T47D (cell line): ENCODE measurements at regions not wholly inside any gene's neighbourhood (a gene's known extent, or its start where the extent isn't known, plus 50 kb on each side); places are given as distances from the start of the nearest gene placed in this dataset.

Experiments used
- DNase-seq, 2 experiments: peaks; one replicate each; pipeline versions ENCODE4 v3.0.0 to v3.0.0-alpha.2; 2011 to 2012; ENCODE audit warnings: low read depth in 1 of 2, low spot score in 1 of 2
- JUND ChIP-seq: IDR thresholded peaks from 2 replicates; pipeline ENCODE4 v1.6.1; 2012; ENCODE audit warnings: low read depth
- in situ Hi-C: cut with HindIII; loops from 2 replicates; pipeline ENCODE4 v1.10.0; 2016; ENCODE audit warnings: low sequenced_read_pairs, low pct_unique_long_range_greater_than_20kb

DNA sequence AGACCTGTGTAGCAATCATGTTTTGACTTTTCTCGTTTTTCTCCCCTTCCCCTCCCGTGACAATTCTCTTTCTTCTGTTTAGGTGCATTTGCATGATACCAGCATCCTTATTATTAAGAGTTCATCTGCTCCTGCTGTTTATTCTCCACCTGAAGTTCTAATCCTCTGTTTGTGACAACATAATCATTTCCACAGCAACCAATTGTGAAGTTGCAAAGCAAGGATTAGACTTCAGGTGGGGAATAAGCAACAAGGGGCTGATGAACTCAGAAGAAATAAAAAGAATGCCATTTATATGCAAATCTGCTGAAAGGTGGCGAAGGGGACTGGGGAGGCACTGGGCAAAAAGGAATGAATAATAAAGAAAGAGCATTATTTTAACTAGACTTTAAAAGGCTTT, 124.8 kb upstream of the LINC00305 start:
- TF ChIP-seq JUND, result no peak
- DNase-seq, result no peak
- in situ Hi-C loops, result no loop called here

DNA sequence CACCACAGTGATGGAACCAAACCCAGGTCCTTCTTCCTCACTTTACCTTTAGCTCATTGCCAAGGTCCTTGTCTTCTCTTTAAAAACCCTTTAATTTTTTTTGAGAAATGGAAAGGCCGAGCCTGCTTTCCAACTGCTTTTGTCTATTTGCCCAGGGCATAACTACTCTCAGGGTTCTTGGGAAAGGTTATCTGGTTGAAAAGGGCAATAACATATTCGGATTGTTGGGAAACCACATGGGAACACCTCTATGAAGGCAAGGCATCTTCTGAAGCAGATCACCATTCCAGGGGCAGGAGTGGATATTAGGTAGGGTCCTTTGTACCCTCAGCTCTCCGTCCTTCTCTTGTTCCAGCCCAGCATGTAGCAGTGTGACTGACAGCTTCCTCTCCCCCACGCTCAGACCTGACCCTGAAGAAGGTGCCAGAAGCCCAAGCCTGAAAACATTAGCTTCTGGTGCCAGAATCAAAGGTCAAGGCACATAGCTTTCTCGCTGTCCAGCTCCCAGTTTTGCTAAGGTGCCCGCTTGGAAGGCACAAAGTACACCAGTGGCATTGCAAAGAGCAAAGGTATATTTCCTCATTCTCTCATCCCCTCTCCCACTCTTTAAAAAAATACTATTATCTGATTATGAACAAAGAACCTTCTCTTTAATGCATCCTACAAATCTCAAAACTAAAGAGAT, 123.2 kb upstream of the LINC00305 start:
- no peak for TF ChIP-seq JUND
- in situ Hi-C loops, result no loop called here

DNA sequence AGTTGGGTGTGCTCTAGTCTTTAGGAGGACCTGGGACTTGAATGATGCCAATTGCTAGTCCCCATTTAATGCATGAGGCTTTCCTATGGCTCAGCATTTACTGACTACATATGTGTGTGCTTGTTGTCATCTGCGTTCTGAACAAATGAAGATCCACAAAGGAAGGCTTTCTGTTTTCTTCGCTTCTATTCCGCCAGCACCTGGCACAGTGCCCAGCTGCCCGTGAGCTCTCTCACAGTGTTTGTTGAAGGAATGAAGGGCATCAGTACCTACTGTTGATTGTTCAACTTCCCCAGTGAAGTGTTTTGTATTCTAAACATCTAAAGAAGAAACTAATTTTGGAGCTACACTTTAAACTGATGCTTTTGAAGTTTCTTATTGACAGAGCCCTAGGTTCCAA, 122.4 kb upstream of the LINC00305 start:
- no peak for TF ChIP-seq JUND
- DNase-seq, result no peak
- in situ Hi-C loops, result no loop called here

More for the DNA sequence above, 123.2 kb upstream of the LINC00305 start:
- no peak for DNase-seq

DNA sequence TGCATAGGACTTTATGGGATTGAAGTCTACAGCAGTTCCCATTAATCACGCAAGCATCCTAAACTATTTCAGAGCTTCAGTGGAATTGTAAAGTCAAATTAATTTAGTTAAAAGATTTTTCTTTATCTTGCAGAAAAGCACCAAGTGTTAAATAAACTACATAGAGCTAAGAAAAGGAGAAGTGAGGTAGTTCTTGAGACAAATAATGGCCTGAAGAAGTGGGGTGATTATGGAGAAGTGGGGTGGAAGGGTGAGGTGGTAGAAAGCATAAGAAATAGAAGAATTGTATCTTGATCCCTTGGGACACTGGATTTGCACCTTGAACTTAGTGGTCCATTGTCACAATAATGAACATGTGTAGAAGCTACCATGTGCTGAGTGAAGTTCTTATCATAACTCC, 121.7 kb upstream of the LINC00305 start:
- no peak for TF ChIP-seq JUND
- no peak for DNase-seq
- in situ Hi-C loops, result no loop called here

GRCh38 chr18:64270121-64270520, 121.2 kb upstream of the LINC00305 start:
- no peak for TF ChIP-seq JUND
- in situ Hi-C loops, result no loop called here
- DNase-seq, result no peak

DNA sequence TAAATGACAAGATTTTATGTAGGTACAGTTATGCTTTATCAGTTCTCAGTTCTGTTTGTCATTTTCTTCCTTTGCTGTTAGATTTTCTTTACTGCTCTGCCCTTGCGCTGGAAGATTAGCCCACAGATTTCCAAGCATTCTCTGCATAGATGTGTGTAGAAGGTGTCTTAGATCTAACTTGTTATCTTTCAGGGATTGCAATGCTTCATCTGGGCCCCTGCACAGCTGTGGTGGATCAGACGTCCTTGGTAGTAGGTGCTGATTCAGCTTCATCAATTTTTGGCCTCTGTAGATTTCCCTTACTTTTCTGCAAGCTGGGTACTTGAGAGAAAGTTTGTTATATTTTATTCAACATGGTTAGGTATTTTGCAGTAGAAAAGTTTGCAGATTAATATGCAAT, 115.3 kb upstream of the LINC00305 start:
- DNase-seq, result no peak
- in situ Hi-C loops, result no loop called here
- no peak for TF ChIP-seq JUND

DNA sequence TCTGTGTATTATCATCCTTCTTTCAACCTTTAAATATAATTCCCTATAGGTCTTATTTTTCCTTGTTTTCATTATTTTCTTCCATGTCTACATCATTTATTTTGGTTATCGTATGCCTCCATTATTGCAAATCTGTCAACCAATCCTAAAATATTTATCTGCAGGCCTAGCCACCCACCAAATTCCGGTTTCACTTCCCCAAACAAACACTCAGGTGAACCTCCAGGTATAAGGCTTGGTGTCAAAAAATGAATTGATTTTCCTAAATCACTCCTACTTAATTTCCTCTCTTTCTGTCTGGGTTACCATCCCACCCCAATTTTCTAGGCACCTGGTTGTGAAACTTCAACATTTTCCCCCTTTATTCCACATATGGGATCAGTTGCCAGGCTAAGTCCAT, 111.9 kb upstream of the LINC00305 start:
- in situ Hi-C loops, result no loop called here
- TF ChIP-seq JUND, result no peak
- no peak for DNase-seq

DNA sequence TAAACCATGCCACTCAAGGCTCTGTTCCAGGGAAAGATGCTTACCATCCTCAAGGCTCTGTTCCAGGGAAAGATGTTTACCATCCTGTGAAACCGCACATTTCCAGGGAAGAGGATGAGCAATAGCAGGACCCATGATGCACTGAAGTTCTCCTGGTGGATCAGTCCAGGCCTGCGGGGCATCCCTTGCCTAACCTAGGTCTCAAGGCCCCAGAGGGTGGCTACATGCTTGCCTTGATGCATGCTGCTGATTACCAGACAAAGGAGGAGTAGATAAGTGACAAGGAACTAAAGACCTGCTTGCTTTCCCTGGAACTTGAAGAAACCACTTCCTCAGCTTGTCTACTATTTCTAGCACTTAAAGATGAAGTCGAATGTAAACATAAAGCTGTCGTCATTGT, 111.0 kb upstream of the LINC00305 start:
- in situ Hi-C loops, result no loop called here
- DNase-seq, result no peak
- no peak for TF ChIP-seq JUND

DNA sequence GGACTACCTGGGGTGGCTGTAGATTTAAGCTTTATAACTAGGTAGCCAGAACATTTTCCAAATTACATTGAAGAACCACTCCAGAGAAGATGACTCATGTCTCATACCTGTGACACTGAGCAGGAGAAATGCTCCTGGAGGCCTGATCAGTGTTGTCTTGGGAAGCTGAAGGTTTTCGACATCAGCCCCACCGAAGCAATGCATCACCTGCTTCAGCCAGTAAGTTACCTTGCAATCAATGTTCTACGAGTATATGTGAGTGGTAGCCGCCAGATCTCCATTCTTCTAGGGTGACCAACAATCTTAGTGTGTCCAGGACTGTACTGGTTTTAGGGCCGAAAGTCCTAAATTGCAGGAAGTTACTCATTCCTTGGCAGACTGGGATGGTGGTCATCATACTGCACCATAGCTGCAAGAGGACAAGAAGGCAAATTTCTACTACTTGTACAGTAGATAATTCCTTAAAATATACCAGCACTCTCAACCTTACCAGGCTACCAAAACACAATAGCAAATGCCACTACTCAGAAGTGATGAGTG, 109.3 kb upstream of the LINC00305 start:
- no peak for TF ChIP-seq JUND
- in situ Hi-C loops, result no loop called here
- no peak for DNase-seq

- in situ Hi-C loops, result no loop called here
- no peak for DNase-seq
- no peak for TF ChIP-seq JUND
These were observed 105.7 kb upstream of the LINC00305 start for GRCh38 chr18:64254399-64255093.

DNA sequence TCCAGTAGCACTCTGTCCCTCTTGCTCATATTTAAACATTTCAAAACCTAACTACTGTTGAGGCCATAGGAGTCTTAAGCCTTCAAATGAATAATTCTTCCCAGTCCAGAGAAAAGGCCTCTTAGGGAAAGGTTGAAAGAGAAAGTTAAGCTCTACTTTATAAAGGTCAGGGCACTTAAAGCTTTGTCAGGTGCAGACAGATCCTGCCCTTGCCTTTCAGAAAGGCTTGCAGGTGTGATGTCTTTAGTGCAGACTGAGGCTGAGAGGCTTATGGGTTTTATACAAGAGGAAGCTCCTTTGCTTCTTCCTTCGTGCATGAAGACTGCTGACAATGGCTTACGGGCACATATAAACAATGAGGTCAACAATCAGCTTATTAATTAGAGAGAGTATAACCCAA, 105.0 kb upstream of the LINC00305 start:
- DNase-seq, result no peak
- in situ Hi-C loops, result no loop called here
- TF ChIP-seq JUND, result no peak

DNA sequence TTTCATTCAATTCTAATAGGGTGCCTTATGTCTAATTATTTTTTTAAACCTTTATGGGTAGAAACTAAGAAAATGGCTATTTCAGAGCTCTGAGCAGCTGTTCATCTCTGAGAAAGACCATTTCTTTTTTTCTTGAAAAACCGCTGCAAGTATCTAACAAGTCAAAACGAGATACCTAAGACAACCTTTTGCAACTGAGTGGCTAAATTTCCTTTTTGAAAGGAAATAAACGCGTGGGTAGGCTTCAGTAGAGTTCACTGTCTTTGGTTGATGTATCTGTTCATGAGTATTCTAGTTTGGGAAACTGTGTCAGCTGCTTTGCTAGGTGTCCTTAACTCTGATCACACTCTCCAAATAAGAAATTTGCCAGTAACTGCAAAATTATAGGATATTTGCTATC, 104.3 kb upstream of the LINC00305 start:
- in situ Hi-C loops, result no loop called here
- no peak for TF ChIP-seq JUND
- no peak for DNase-seq

DNA sequence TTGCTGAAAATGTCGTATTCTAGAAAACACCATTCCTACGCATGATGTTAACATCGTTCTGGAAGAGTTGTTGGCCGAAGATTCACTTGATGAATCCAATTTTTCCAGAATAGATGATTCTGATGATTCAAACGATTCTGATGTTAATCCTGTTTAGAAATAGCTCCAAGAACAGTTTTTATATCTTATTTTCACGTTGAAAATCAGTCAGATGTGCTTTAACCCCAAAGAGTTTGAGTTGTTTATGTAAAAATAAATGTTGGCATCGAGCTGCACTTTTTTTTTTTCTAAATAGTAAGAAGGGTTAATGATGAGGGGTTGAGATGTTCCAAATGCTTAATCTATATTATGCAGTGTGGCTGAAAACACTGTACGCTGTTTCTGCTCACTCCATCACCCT, 99.9 kb upstream of the LINC00305 start:
- in situ Hi-C loops, result no loop called here
- DNase-seq, result no peak
- TF ChIP-seq JUND, result no peak
